IMR-90 (cell line): ENCODE measurements at regions not wholly inside any gene's neighbourhood (a gene's known extent, or its start where the extent isn't known, plus 50 kb on each side); places are given as distances from the start of the nearest gene placed in this dataset.
A peak's percentile ranks its signal among the peaks of the same experiment; 100 is the strongest.

Experiments used
- ATAC-seq: fragments of 200-7000 bp; cut with Tn5 transposase; 2 replicates; pipeline ENCODE4 v1.9.1; 2020; ENCODE audit warnings: low read depth, mild to moderate bottlenecking, moderate library complexity
- BruUV-seq: library from RNA; stranded (reverse); fragments of 400-500 nt; replicated peaks from 2 replicates; lab custom pipeline; 2021; lab: Mats Ljungman, UMichigan
- CTCF ChIA-PET: fragments of 300-600 bp; formaldehyde crosslinking; extraction: SDS; loops from one replicate; lab custom pipeline; 2021; ENCODE audit warnings: antibody characterized with exemption; lab: Yijun Ruan, JAX
- POLR2A ChIA-PET: fragments of 300-600 bp; sonication (Branson Sonifier 250); formaldehyde crosslinking; loops from one replicate; lab custom pipeline; 2022; ENCODE audit warnings: antibody characterized with exemption; ENCODE audit not compliant: unreplicated experiment; lab: Charles Lee
- DNase-seq: peaks from one replicate; pipeline ENCODE4 v3.0.0; 2013
- H2AFZ ChIP-seq: replicated peaks from 2 replicates; pipeline ENCODE3; 2013; ENCODE audit warnings: low read length, mild to moderate bottlenecking; ENCODE audit not compliant: poor library complexity
- H2AK5ac ChIP-seq: 2 replicates; pipeline ENCODE4 v1.6.1; 2013; ENCODE audit warnings: low read depth, low read length, inconsistent platforms
- H2AK9ac ChIP-seq: replicated peaks from 2 replicates; pipeline ENCODE3; 2013; ENCODE audit warnings: mild to moderate bottlenecking, low read depth, low read length, moderate library complexity; ENCODE audit not compliant: poor library complexity
- H2BK120ac ChIP-seq: 2 replicates; pipeline ENCODE4 v1.6.1; 2013; ENCODE audit warnings: low read depth, low read length, inconsistent platforms
- H2BK15ac ChIP-seq: 3 replicates; pipeline ENCODE4 v1.6.1; 2013; ENCODE audit warnings: low read depth, low read length, inconsistent platforms
- H2BK20ac ChIP-seq: 2 replicates; pipeline ENCODE4 v1.6.1; 2013; ENCODE audit warnings: low read depth, mild to moderate bottlenecking, inconsistent platforms, low read length, moderate library complexity
- H2BK5ac ChIP-seq: 2 replicates; pipeline ENCODE4 v1.6.1; 2013; ENCODE audit warnings: mild to moderate bottlenecking, low read depth, low read length, inconsistent platforms; ENCODE audit not compliant: poor library complexity, severe bottlenecking
- H3K14ac ChIP-seq: replicated peaks from 2 replicates; pipeline ENCODE4 v1.6.1; 2013; ENCODE audit warnings: low read depth, low read length, inconsistent platforms
- H3K18ac ChIP-seq: 2 replicates; pipeline ENCODE4 v1.6.1; 2013; ENCODE audit warnings: low read depth, low read length, control low read depth
- H3K23ac ChIP-seq: 2 replicates; pipeline ENCODE4 v1.6.1; 2013; ENCODE audit warnings: low read depth, low read length, inconsistent platforms
- H3K27ac ChIP-seq: 2 replicates; pipeline ENCODE4 v1.5.1; 2013; ENCODE audit warnings: mild to moderate bottlenecking, control low read depth, low read length; ENCODE audit not compliant: insufficient read depth
- H3K27me3 ChIP-seq: 2 replicates; pipeline ENCODE4 v1.6.1; 2013; ENCODE audit warnings: low read length; ENCODE audit not compliant: control insufficient read depth, insufficient read depth
- H3K36me3 ChIP-seq: 2 replicates; pipeline ENCODE4 v1.6.1; 2013; ENCODE audit warnings: low read length, mixed read lengths; ENCODE audit not compliant: control insufficient read depth, insufficient read depth
- H3K4ac ChIP-seq: 2 replicates; pipeline ENCODE4 v1.6.1; 2013; ENCODE audit warnings: low read depth, low read length, inconsistent platforms
- H3K4me1 ChIP-seq: 2 replicates; pipeline ENCODE4 v1.6.1; 2013; ENCODE audit warnings: low read length, mixed read lengths; ENCODE audit not compliant: control insufficient read depth, insufficient read depth
- H3K4me2 ChIP-seq: 2 replicates; pipeline ENCODE4 v1.6.1; 2013; ENCODE audit warnings: low read depth, mild to moderate bottlenecking, control low read depth, low read length, moderate library complexity
- H3K4me3 ChIP-seq: 2 replicates; pipeline ENCODE4 v1.5.1; 2013; ENCODE audit warnings: low read depth, mild to moderate bottlenecking, control low read depth, low read length, moderate library complexity; ENCODE audit not compliant: insufficient read depth
- H3K56ac ChIP-seq: 2 replicates; pipeline ENCODE4 v1.6.1; 2013; ENCODE audit warnings: low read length, inconsistent platforms; ENCODE audit not compliant: insufficient read depth; ENCODE audit errors: extremely low read depth
- H3K79me1 ChIP-seq, 2 experiments: 2 replicates each; pipeline ENCODE4 v1.6.1; 2013; ENCODE audit warnings: low read length in 2 of 2, inconsistent platforms in 1 of 2, low read depth in 1 of 2
- H3K9ac ChIP-seq: 2 replicates; pipeline ENCODE4 v1.6.1; 2013; ENCODE audit warnings: low read depth, low read length, control low read depth
- H3K9me1 ChIP-seq: 2 replicates; pipeline ENCODE4 v1.6.1; 2013; ENCODE audit warnings: low read length, inconsistent platforms; ENCODE audit not compliant: insufficient read depth
- H3K9me3 ChIP-seq: 2 replicates; pipeline ENCODE4 v1.6.1; 2013; ENCODE audit warnings: low read length; ENCODE audit not compliant: control insufficient read depth, insufficient read depth
- H4K20me1 ChIP-seq: 2 replicates; pipeline ENCODE4 v1.6.1; 2013; ENCODE audit warnings: low read length, inconsistent platforms; ENCODE audit not compliant: insufficient read depth
- H4K5ac ChIP-seq: 2 replicates; pipeline ENCODE4 v1.6.1; 2013; ENCODE audit warnings: mild to moderate bottlenecking, low read depth, low read length, control low read depth
- H4K8ac ChIP-seq, 2 experiments: 2 replicates each; pipeline ENCODE4 v1.6.1; 2013; ENCODE audit warnings: low read depth in 2 of 2, low read length in 2 of 2, control low read depth in 1 of 2, inconsistent platforms in 1 of 2
- H4K91ac ChIP-seq: 2 replicates; pipeline ENCODE4 v1.6.1; 2013; ENCODE audit warnings: low read depth, low read length, inconsistent platforms; ENCODE audit not compliant: insufficient read depth
- BHLHE40 ChIP-seq: fragments of 150-350 bp; IDR thresholded peaks from 2 replicates; pipeline ENCODE4 v1.6.1; 2016; ENCODE audit warnings: mild to moderate bottlenecking, low read depth, low read length
- CEBPB ChIP-seq: IDR thresholded peaks from 2 replicates; pipeline ENCODE4 v1.6.1; 2012; ENCODE audit warnings: low read depth, low read length, improper control_type of control experiment
- CHD1 ChIP-seq: IDR thresholded peaks from 2 replicates; pipeline ENCODE4 v1.6.1; 2012; ENCODE audit warnings: low read depth, low read length, improper control_type of control experiment
- CTCF ChIP-seq: conservative IDR thresholded peaks from 2 replicates; pipeline ENCODE4 v1.5.1; 2012; ENCODE audit warnings: mild to moderate bottlenecking, low read depth, low read length, improper control_type of control experiment
- FOS ChIP-seq: fragments of 150-350 bp; IDR thresholded peaks from 2 replicates; pipeline ENCODE4 v1.6.1; 2016; ENCODE audit warnings: low read depth, low read length
- MAFK ChIP-seq: IDR thresholded peaks from 2 replicates; pipeline ENCODE4 v1.6.1; 2012; ENCODE audit warnings: low read depth, low read length, improper control_type of control experiment
- MAZ ChIP-seq: IDR thresholded peaks from 2 replicates; pipeline ENCODE4 v1.6.1; 2012; ENCODE audit warnings: low read depth, mild to moderate bottlenecking, low read length, improper control_type of control experiment, moderate library complexity, borderline replicate concordance
- NFE2L2 ChIP-seq: fragments of 150-350 bp; IDR thresholded peaks from 2 replicates; pipeline ENCODE4 v1.6.1; 2016; ENCODE audit warnings: low read depth, mild to moderate bottlenecking, low read length
- POLR2A ChIP-seq: IDR thresholded peaks from 2 replicates; pipeline ENCODE4 v1.6.1; 2012; ENCODE audit warnings: mild to moderate bottlenecking, low read depth, low read length
- RCOR1 ChIP-seq: IDR thresholded peaks from 2 replicates; pipeline ENCODE4 v1.6.1; 2012; ENCODE audit warnings: mild to moderate bottlenecking, low read length, improper control_type of control experiment; ENCODE audit not compliant: insufficient replicate concordance
- SMC3 ChIP-seq: fragments of 150-350 bp; IDR thresholded peaks from 2 replicates; pipeline ENCODE4 v1.6.1; 2016; ENCODE audit warnings: low read depth, mild to moderate bottlenecking, antibody characterized with exemption, low read length, moderate library complexity
- whole genome bisulfite sequencing, 2 experiments: methylation state at CpG; one replicate each; pipeline versions ENCODE4 v1.1.5 to v1.1.7; 2013; ENCODE audit warnings: missing lambda C conversion rate in 2 of 2; ENCODE audit not compliant: insufficient read length in 1 of 2; ENCODE audit errors: extremely low coverage in 2 of 2; 5-methylcytosine and 5-hydroxymethylcytosine counted together
- dilution Hi-C: fragments of 300-500 bp; cut with HindIII; formaldehyde crosslinking; loops from one replicate; pipeline ENCODE4 v1.14.3; 2018; ENCODE audit warnings: low sequenced_read_pairs; ENCODE audit not compliant: unreplicated experiment
- in situ Hi-C: fragments of 300-500 bp; cut with MboI; formaldehyde crosslinking; loops from 3 replicates; pipeline ENCODE4 v1.14.3; 2019; ENCODE audit warnings: low sequenced_read_pairs, inconsistent platforms, mixed read lengths
- intact Hi-C: fragments of 100-400 bp; cut with micrococcal nuclease; formaldehyde crosslinking; loops from 2 replicates; pipeline ENCODE4 v1.10.0; 2022

- ATAC-seq (no peak; the same call in 1 of the 2 replicates), DNase-seq (peak; percentile 77)
- Histone ChIP-seq H3K27ac (no peak overlapping the region), H4K5ac (no peak overlapping the region), H3K56ac (no peak overlapping the region), H4K20me1 (no peaks in the 10 kb centered on the region), H3K4ac (no peak overlapping the region), H3K79me1 (no peaks in the 10 kb centered on the region), H3K9ac (no peak overlapping the region), H2BK5ac (no peak overlapping the region), H4K91ac (no peak overlapping the region), H2AFZ (no peak overlapping the region), H4K8ac (no peak overlapping the region), H2AK9ac (no peak overlapping the region), H3K9me3 (no peaks in the 10 kb centered on the region), H3K23ac (no peak overlapping the region), H2AK5ac (no peak overlapping the region), H3K4me3 (no peak overlapping the region), H3K9me1 (no peaks in the 10 kb centered on the region), H3K18ac (no peak overlapping the region), H2BK15ac (no peak overlapping the region), H3K4me2 (no peak overlapping the region), H2BK20ac (no peak overlapping the region), H3K27me3 (no peaks in the 10 kb centered on the region), H3K14ac (no peak overlapping the region), H3K4me1 (no peaks in the 10 kb centered on the region), H3K36me3 (no peaks in the 10 kb centered on the region), H2BK120ac (no peak overlapping the region)
- intact Hi-C loops (no loop called here), in situ Hi-C loops (no loop called here), dilution Hi-C loops (no loop called here)
- CTCF ChIA-PET: no interaction called here
- TF ChIP-seq MAZ (no peak), NFE2L2 (no peak), CEBPB (no peak), POLR2A (no peak), BHLHE40 (no peak), CHD1 (no peak), CTCF (no peak), FOS (no peak), RCOR1 (no peak), MAFK (no peak), SMC3 (no peak)
- BruUV-seq: no TSS peak
- WGBS, 2 experiments: no CpG with 5 or more reads among the region's 4 CpGs
- POLR2A ChIA-PET: no interaction called here
These were observed 89.3 kb upstream of the NEIL3 start for GRCh38 chr4:177220376-177220775.
